Pancreas (tissue), 10 donors: ENCODE measurements at regions not wholly inside any gene's neighbourhood (a gene's known extent, or its start where the extent isn't known, plus 50 kb on each side); places are given as distances from the start of the nearest gene placed in this dataset.

ENCODE experiments used
- ATAC-seq, 4 donors: fragments of 200-7000 bp; cut with Tn5 transposase; one replicate each; pipeline versions ENCODE4 v1.8.0 to v1.9.1; 2020; ENCODE audit warnings: mild to moderate bottlenecking in 4 of 4, moderate library complexity in 4 of 4
- DNase-seq, 6 donors: peaks; one replicate each; pipeline ENCODE4 v3.0.0-alpha.2; 2020
- FAIRE-seq: peaks from 2 replicates; lab custom pipeline; 2012; peaks lifted over from hg19 to GRCh38; lab: Jason Lieb, UNC
- H3K27ac ChIP-seq, 4 donors: fragments of 200-600 bp; sonication (generic); 1 replicate in 3 of 4; 2 replicates in 1 of 4; pipeline versions ENCODE4 v1.5.0 to v1.8.0; 2020
- H3K27me3 ChIP-seq, 4 donors: fragments of 200-600 bp; one replicate each; pipeline ENCODE4 v1.8.0; 2021
- H3K36me3 ChIP-seq, 3 donors: fragments of 200-600 bp; sonication (generic) in 1 of 3; one replicate each; pipeline versions ENCODE4 v1.5.0 to v1.8.0; 2020 to 2021
- H3K4me1 ChIP-seq, 3 donors: fragments of 200-600 bp; one replicate each; pipeline ENCODE4 v1.8.0; 2021
- H3K4me3 ChIP-seq, 4 donors: fragments of 200-600 bp; sonication (generic) in 2 of 4; one replicate each; pipeline versions ENCODE4 v1.5.0 to v1.8.0; 2020 to 2021
- H3K9me3 ChIP-seq, 4 donors: fragments of 200-600 bp; one replicate each; pipeline ENCODE4 v1.8.0; 2021
- CTCF ChIP-seq, 4 donors: fragments of 200-600 bp; sonication (generic) in 3 of 4; IDR thresholded peaks; one replicate each; pipeline versions ENCODE4 v1.5.0 to v1.8.0; 2021; ENCODE audit warnings: antibody characterized with exemption in 4 of 4
- WGBS, 2 donors: extraction: QIAGEN DNeasy Blood & Tissue Kit; methylation state at CpG; one replicate each; pipeline ENCODE4 v1.1.7; 2013; 5-methylcytosine and 5-hydroxymethylcytosine counted together
- intact Hi-C, 3 donors: fragments of 100-400 bp; cut with DNase I; formaldehyde crosslinking; loops; one replicate each; pipeline versions ENCODE4 v1.11.1 to v1.14.2; 2022
- donor health status: healthy with polysubstance abuse.
- donor health status: DM: no; HTN: no; CAD: no; lungs with moderate emphysema.
- donor health status: DM: no; HTN: no; CAD: no.
- donor health status: control.
- donor health status: control.
- donor health status: Bipolar disorder and iron deficiency.
- donor health status: DM: yes; HTN: yes; CAD: no.
- donor health status: DM: no; HTN: no; CAD: no.
- donor health status: DM: no; HTN: no; CAD: no.
- donor health status: DM: yes; HTN: yes; CAD: no.

DNA sequence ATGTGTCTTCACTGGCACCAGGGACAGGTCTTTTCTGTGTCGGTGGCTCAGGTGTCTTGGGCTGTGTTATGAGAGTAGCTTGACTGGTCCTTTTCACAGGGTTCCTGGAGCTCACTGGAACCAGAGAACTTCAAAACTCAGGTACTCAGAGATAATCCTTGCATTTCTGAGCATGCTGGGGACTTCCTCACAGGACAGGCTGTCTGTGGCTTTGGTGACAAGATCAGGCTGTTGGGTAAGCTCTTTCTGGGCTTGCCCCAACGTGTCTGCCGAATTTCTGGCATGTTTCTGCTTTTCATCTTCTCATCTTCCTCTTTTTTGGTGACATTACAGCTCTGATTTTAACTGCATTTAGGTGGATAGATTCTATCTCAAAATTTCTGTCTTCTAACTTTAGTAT, 270.0 kb downstream of the CDH26 start:
- ATAC-seq: no peak

GRCh38 chr20:60232380-60232779, 274.2 kb downstream of the CDH26 start:
- DNase-seq (no peak), FAIRE-seq (no peak), ATAC-seq (no peak)
- Histone ChIP-seq H3K4me3 (no peak overlapping the region), H3K27ac (no peak overlapping the region), H3K4me1 (no peaks in the 10 kb centered on the region), H3K36me3 (no peaks in the 10 kb centered on the region), H3K9me3 (no peaks in the 10 kb centered on the region), H3K27me3 (no peaks in the 10 kb centered on the region)
- 47 to 77% methylated on average over 4 of the region's 4 CpGs for WGBS, 2 donors
- intact Hi-C loops: no loop called here
- TF ChIP-seq CTCF (IDR thresholded peaks at IDR 0.05): no peak

More for the DNA sequence above, 270.0 kb downstream of the CDH26 start:
- no peak for FAIRE-seq
- no peaks in the 10 kb centered on the region for H3K36me3 ChIP-seq
- no peak overlapping the region for H3K4me3 ChIP-seq
- TF ChIP-seq CTCF (IDR thresholded peaks at IDR 0.05): no peak
- 49 to 64% methylated on average over 3 of the region's 3 CpGs for WGBS, 2 donors
- intact Hi-C loops: no loop called here
- DNase-seq: no peak
- H3K9me3 ChIP-seq: no peaks in the 10 kb centered on the region
- H3K4me1 ChIP-seq: no peaks in the 10 kb centered on the region
- H3K27me3 ChIP-seq: no peaks in the 10 kb centered on the region
- no peak overlapping the region for H3K27ac ChIP-seq

GRCh38 chr20:60233018-60233630, 274.9 kb downstream of the CDH26 start:
- no peak overlapping the region for H3K27ac ChIP-seq
- no peaks in the 10 kb centered on the region for H3K9me3 ChIP-seq
- ATAC-seq: no peak
- no peak for DNase-seq
- WGBS, 2 donors: 35 to 69% methylated on average over 3 of the region's 3 CpGs
- no peak for TF ChIP-seq CTCF (IDR thresholded peaks at IDR 0.05)
- H3K4me3 ChIP-seq: no peak overlapping the region
- H3K36me3 ChIP-seq: no peaks in the 10 kb centered on the region
- FAIRE-seq: no peak
- H3K27me3 ChIP-seq: no peaks in the 10 kb centered on the region
- H3K4me1 ChIP-seq: no peaks in the 10 kb centered on the region
- intact Hi-C loops: no loop called here

- Histone ChIP-seq H3K27ac (no peak overlapping the region), H3K27me3 (no peaks in the 10 kb centered on the region), H3K9me3 (no peaks in the 10 kb centered on the region), H3K4me3 (no peak overlapping the region), H3K4me1 (no peaks in the 10 kb centered on the region), H3K36me3 (no peaks in the 10 kb centered on the region)
- 48 to 69% methylated on average over 1 of the region's 1 CpG for WGBS, 2 donors
- no peak for TF ChIP-seq CTCF (IDR thresholded peaks at IDR 0.05)
- ATAC-seq: no peak
- intact Hi-C loops: no loop called here
- no peak for FAIRE-seq
- no peak for DNase-seq
Observed at GRCh38 chr20:60236613-60237012, 278.4 kb downstream of the CDH26 start.

GRCh38 chr20:60237981-60238380, 279.8 kb downstream of the CDH26 start:
- no peaks in the 10 kb centered on the region for H3K4me1 ChIP-seq
- ATAC-seq (no peak), DNase-seq (no peak), FAIRE-seq (no peak)
- no peak overlapping the region for H3K4me3 ChIP-seq
- H3K27me3 ChIP-seq: no peaks in the 10 kb centered on the region
- WGBS, 2 donors: 57 to 83% methylated on average over 7 of the region's 7 CpGs
- intact Hi-C loops: no loop called here
- no peaks in the 10 kb centered on the region for H3K36me3 ChIP-seq
- H3K27ac ChIP-seq: no peak overlapping the region
- H3K9me3 ChIP-seq: no peaks in the 10 kb centered on the region
- TF ChIP-seq CTCF (IDR thresholded peaks at IDR 0.05): no peak
